ENCODE measurements at regions not wholly inside any gene's neighbourhood (a gene's known extent, or its start where the extent isn't known, plus 50 kb on each side); places are given as distances from the start of the nearest gene placed in this dataset.

DNA sequence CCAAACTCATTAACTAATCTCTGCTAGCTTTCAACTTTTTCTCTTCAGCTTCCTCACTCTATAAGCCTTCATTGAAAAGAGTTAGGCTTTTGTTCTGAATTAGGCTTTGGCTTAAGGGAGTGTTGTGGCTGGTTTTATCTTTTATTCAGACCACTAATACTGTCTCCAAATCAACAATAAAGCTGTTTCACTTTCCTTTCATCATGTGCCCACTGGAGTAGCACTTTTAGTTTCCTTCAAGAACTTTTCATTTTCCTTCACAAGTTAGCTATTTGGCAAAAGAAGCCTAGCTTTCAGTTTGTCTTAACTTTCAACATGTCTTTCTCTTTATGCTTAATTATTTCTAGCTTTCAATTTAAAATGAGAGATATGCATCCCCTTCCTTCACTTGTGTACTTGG lies 271.7 kb upstream of the FSIP2 start:
- TF ChIP-seq, protein P1, sequence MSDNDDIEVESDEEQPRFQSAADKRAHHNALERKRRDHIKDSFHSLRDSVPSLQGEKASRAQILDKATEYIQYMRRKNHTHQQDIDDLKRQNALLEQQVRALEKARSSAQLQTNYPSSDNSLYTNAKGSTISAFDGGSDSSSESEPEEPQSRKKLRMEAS (IDR thresholded peaks at IDR 0.05; ENCODE audit: insufficient read depth, insufficient read length), result no peak
- no peak for TF ChIP-seq POLR2A (IDR thresholded peaks at IDR 0.05; ENCODE audit: low read depth, low read length)
- no peak for TF ChIP-seq JUN (IDR thresholded peaks at IDR 0.05; ENCODE audit: borderline replicate concordance, insufficient read depth, insufficient read length, low read depth)
- TF ChIP-seq CTCF (IDR thresholded peaks at IDR 0.05; ENCODE audit: extremely low read depth in 1 of 2, insufficient read depth in 1 of 2, low read depth in 1 of 2, low read length in 2 of 2), result no peak
- TF ChIP-seq EZH2 (IDR thresholded peaks at IDR 0.05; ENCODE audit: borderline replicate concordance, low read depth, low read length, severe bottlenecking), result no peak
- TF ChIP-seq POLR2AphosphoS5 (IDR thresholded peaks at IDR 0.05; ENCODE audit: insufficient read depth, low read depth, low read length), result no peak

Measured in endothelial cell of umbilical vein (primary cell).